PC-9 (cell line): ENCODE measurements at regions not wholly inside any gene's neighbourhood (a gene's known extent, or its start where the extent isn't known, plus 50 kb on each side); places are given as distances from the start of the nearest gene placed in this dataset.

Experiments used
- BruUV-seq: library from RNA; stranded (reverse); fragments of 400-500 nt; replicated peaks from 2 replicates; lab custom pipeline; 2021; lab: Mats Ljungman, UMichigan
- CTCF ChIA-PET: fragments of 300-600 bp; sonication (Branson Sonifier 250); formaldehyde crosslinking; loops from one replicate; lab custom pipeline; 2022; ENCODE audit warnings: antibody characterized with exemption; lab: Charles Lee
- POLR2A ChIA-PET: fragments of 300-600 bp; sonication (Branson Sonifier 250); formaldehyde crosslinking; loops from one replicate; lab custom pipeline; 2022; ENCODE audit warnings: antibody characterized with exemption; ENCODE audit not compliant: unreplicated experiment; lab: Charles Lee
- DNase-seq, 2 experiments: peaks; one replicate each; pipeline versions ENCODE4 v3.0.0 to v3.0.0-alpha.2; 2015 to 2022; ENCODE audit warnings: mixed read lengths in 1 of 2
- H2AFZ ChIP-seq: fragments of 200-600 bp; sonication (generic); 2 replicates; pipeline ENCODE4 v1.8.1; 2017; ENCODE audit warnings: antibody characterized with exemption
- H3F3A ChIP-seq: fragments of 200-600 bp; sonication (generic); 2 replicates; pipeline ENCODE4 v1.8.1; 2017; ENCODE audit warnings: antibody characterized with exemption, mild to moderate bottlenecking, low read depth; ENCODE audit not compliant: insufficient read depth
- H3K27ac ChIP-seq: fragments of 200-600 bp; sonication (generic); 2 replicates; pipeline ENCODE4 v1.6.1; 2016; ENCODE audit warnings: mixed run types
- H3K27me3 ChIP-seq: fragments of 200-600 bp; sonication (generic); 2 replicates; pipeline ENCODE4 v1.6.1; 2016; ENCODE audit warnings: low read depth, mixed run types; ENCODE audit not compliant: insufficient read depth
- H3K36me3 ChIP-seq: fragments of 200-600 bp; sonication (generic); 2 replicates; pipeline ENCODE4 v1.6.1; 2016; ENCODE audit warnings: low read depth, mixed run types
- H3K4me1 ChIP-seq: fragments of 200-600 bp; sonication (generic); replicated peaks from 2 replicates; pipeline ENCODE4 v1.6.1; 2016; ENCODE audit warnings: mixed run types; ENCODE audit not compliant: insufficient read depth
- H3K4me2 ChIP-seq: fragments of 200-600 bp; sonication (generic); 2 replicates; pipeline ENCODE4 v1.6.1; 2017; ENCODE audit warnings: mixed run types
- H3K4me3 ChIP-seq: fragments of 200-600 bp; sonication (generic); 2 replicates; pipeline ENCODE4 v1.6.1; 2016; ENCODE audit warnings: mixed run types
- H3K79me2 ChIP-seq: fragments of 200-600 bp; sonication (generic); 2 replicates; pipeline ENCODE4 v1.6.1; 2017; ENCODE audit warnings: low read depth, mixed run types
- H3K9me2 ChIP-seq: fragments of 200-600 bp; sonication (generic); 2 replicates; pipeline ENCODE4 v1.8.1; 2017; ENCODE audit warnings: mild to moderate bottlenecking; ENCODE audit not compliant: insufficient read depth
- H3K9me3 ChIP-seq: fragments of 200-600 bp; sonication (generic); 2 replicates; pipeline ENCODE4 v1.8.1; 2016; ENCODE audit warnings: low read depth; ENCODE audit not compliant: insufficient read depth
- H4K20me1 ChIP-seq: fragments of 200-600 bp; sonication (generic); 2 replicates; pipeline ENCODE4 v1.8.1; 2017; ENCODE audit not compliant: insufficient read depth
- CTCF ChIP-seq: fragments of 200-600 bp; sonication (generic); conservative IDR thresholded peaks from 2 replicates; pipeline ENCODE4 v1.6.1; 2017; ENCODE audit warnings: mixed run types, antibody characterized with exemption, mild to moderate bottlenecking, moderate library complexity
- EZH2 ChIP-seq: fragments of 200-600 bp; sonication (generic); IDR thresholded peaks from 2 replicates; pipeline ENCODE4 v1.8.0; 2017; ENCODE audit warnings: antibody characterized with exemption, low read depth
- intact Hi-C: fragments of 100-400 bp; cut with micrococcal nuclease; formaldehyde crosslinking; loops from one replicate; pipeline ENCODE4 v1.10.0; 2022; ENCODE audit not compliant: unreplicated experiment

- H4K20me1 ChIP-seq, result no peaks in the 10 kb centered on the region
- no peak for DNase-seq
- H2AFZ ChIP-seq, result no peak overlapping the region
- H3K27ac ChIP-seq, result no peak overlapping the region
- CTCF ChIA-PET, result no interaction called here
- no peak overlapping the region for H3K4me3 ChIP-seq
- POLR2A ChIA-PET, result no interaction called here
- H3K4me2 ChIP-seq, result no peak overlapping the region
- H3K4me1 ChIP-seq, result no peaks in the 10 kb centered on the region
- no peaks in the 10 kb centered on the region for H3F3A ChIP-seq
- intact Hi-C loops, result no loop called here
- no TSS peak for BruUV-seq
- no peaks in the 10 kb centered on the region for H3K79me2 ChIP-seq
- H3K9me2 ChIP-seq, result no peaks in the 10 kb centered on the region
- no peaks in the 10 kb centered on the region for H3K36me3 ChIP-seq
- H3K27me3 ChIP-seq, result no peaks in the 10 kb centered on the region
- TF ChIP-seq CTCF (no peak), EZH2 (no peak)
- H3K9me3 ChIP-seq, result no peaks in the 10 kb centered on the region
Observed at GRCh38 chr21:27024971-27025370, 58.1 kb upstream of the ADAMTS5 start.

- CTCF ChIA-PET, result no interaction called here
- Histone ChIP-seq H3K9me2 (no peaks in the 10 kb centered on the region), H2AFZ (no peak overlapping the region), H3K4me1 (no peaks in the 10 kb centered on the region), H4K20me1 (no peaks in the 10 kb centered on the region), H3F3A (no peaks in the 10 kb centered on the region), H3K36me3 (no peaks in the 10 kb centered on the region), H3K79me2 (no peaks in the 10 kb centered on the region), H3K4me3 (no peak overlapping the region), H3K27ac (no peak overlapping the region), H3K27me3 (no peaks in the 10 kb centered on the region), H3K4me2 (no peak overlapping the region), H3K9me3 (no peaks in the 10 kb centered on the region)
- DNase-seq, result no peak
- POLR2A ChIA-PET, result no interaction called here
- BruUV-seq, result no TSS peak
- intact Hi-C loops, result no loop called here
- no peak for TF ChIP-seq CTCF
- no peak for TF ChIP-seq EZH2
Observed at GRCh38 chr21:27024301-27024700, 57.4 kb upstream of the ADAMTS5 start.

GRCh38 chr21:27023186-27023585 is 56.3 kb upstream of the ADAMTS5 start:
- Histone ChIP-seq H3K4me2 (no peak overlapping the region), H3K4me3 (no peak overlapping the region), H3F3A (no peaks in the 10 kb centered on the region), H3K27me3 (no peaks in the 10 kb centered on the region), H2AFZ (no peak overlapping the region), H3K9me2 (no peaks in the 10 kb centered on the region), H3K27ac (no peak overlapping the region), H3K4me1 (no peaks in the 10 kb centered on the region), H4K20me1 (no peaks in the 10 kb centered on the region), H3K9me3 (no peaks in the 10 kb centered on the region), H3K36me3 (no peaks in the 10 kb centered on the region), H3K79me2 (no peaks in the 10 kb centered on the region)
- no TSS peak for BruUV-seq
- POLR2A ChIA-PET, result no interaction called here
- CTCF ChIA-PET, result no interaction called here
- DNase-seq, result no peak
- intact Hi-C loops, result no loop called here
- no peak for TF ChIP-seq CTCF
- TF ChIP-seq EZH2, result no peak
